CD14-positive monocyte (primary cell): ENCODE measurements at regions not wholly inside any gene's neighbourhood (a gene's known extent, or its start where the extent isn't known, plus 50 kb on each side); places are given as distances from the start of the nearest gene placed in this dataset.

Experiments used
- DNase-seq, 3 donors: peaks; one replicate each; pipeline ENCODE4 v3.0.0-alpha.2; 2011 to 2022
- H2AFZ ChIP-seq: 2 replicates; pipeline ENCODE4 v1.6.0; 2012; ENCODE audit warnings: mild to moderate bottlenecking, low read depth, low read length, inconsistent platforms; ENCODE audit not compliant: insufficient read depth, poor library complexity, severe bottlenecking
- H3K27ac ChIP-seq, 2 donors: 1 replicate in 1 of 2; 2 replicates in 1 of 2; pipeline ENCODE4 v1.5.1; 2012 to 2013; ENCODE audit warnings: low read length in 2 of 2, control low read depth in 1 of 2, inconsistent platforms in 1 of 2, low read depth in 1 of 2, mild to moderate bottlenecking in 1 of 2
- H3K27me3 ChIP-seq, 2 donors: one replicate each; pipeline versions ENCODE4 v1.6.0 to v1.6.1; 2011 to 2013; ENCODE audit warnings: low read length in 2 of 2; ENCODE audit not compliant: control insufficient read depth in 2 of 2, insufficient read depth in 2 of 2
- H3K36me3 ChIP-seq, 2 donors: replicated peaks in 1 of 2; 1 replicate in 1 of 2; 2 replicates in 1 of 2; pipeline versions ENCODE4 v1.5.1 to v1.6.1; 2012 to 2013; ENCODE audit warnings: low read length in 2 of 2, control low read depth in 1 of 2, inconsistent platforms in 1 of 2, mild to moderate bottlenecking in 1 of 2; ENCODE audit not compliant: insufficient read depth in 2 of 2, control insufficient read depth in 1 of 2
- H3K4me1 ChIP-seq, 2 donors: 1 replicate in 1 of 2; 2 replicates in 1 of 2; pipeline versions ENCODE4 v1.5.1 to v1.6.1; 2012 to 2013; ENCODE audit warnings: low read length in 2 of 2, control low read depth in 1 of 2, inconsistent platforms in 1 of 2, mild to moderate bottlenecking in 1 of 2, moderate library complexity in 1 of 2; ENCODE audit not compliant: insufficient read depth in 2 of 2, control insufficient read depth in 1 of 2
- H3K4me2 ChIP-seq: replicated peaks from 2 replicates; pipeline ENCODE3; 2012; ENCODE audit warnings: low read length, moderate library complexity, mild to moderate bottlenecking; ENCODE audit not compliant: poor library complexity, severe bottlenecking; ENCODE audit errors: extremely low read depth
- H3K4me3 ChIP-seq, 3 experiments: fragments of 200-600 bp in 1 of 3; sonication (generic) in 1 of 3; replicated peaks in 1 of 3; 1 replicate in 2 of 3; 2 replicates in 1 of 3; pipeline ENCODE4 v1.5.1; 2011 to 2013; ENCODE audit warnings: low read length in 3 of 3, mild to moderate bottlenecking in 3 of 3, control low read depth in 2 of 3, low read depth in 2 of 3, inconsistent platforms in 1 of 3, moderate library complexity in 1 of 3
- H3K79me2 ChIP-seq: 2 replicates; pipeline ENCODE4 v1.6.0; 2012; ENCODE audit warnings: mild to moderate bottlenecking, control low read depth, inconsistent platforms, low read length, moderate library complexity; ENCODE audit not compliant: insufficient read depth
- H3K9ac ChIP-seq: 2 replicates; pipeline ENCODE4 v1.6.0; 2017; ENCODE audit warnings: low read length, mild to moderate bottlenecking; ENCODE audit not compliant: insufficient read depth, poor library complexity, severe bottlenecking
- H3K9me3 ChIP-seq, 2 donors: replicated peaks in 1 of 2; 1 replicate in 1 of 2; 2 replicates in 1 of 2; pipeline versions ENCODE4 v1.5.1 to v1.6.1; 2012 to 2013; ENCODE audit warnings: low read length in 2 of 2, control low read depth in 1 of 2; ENCODE audit not compliant: control insufficient read depth in 1 of 2, insufficient read depth in 1 of 2
- H4K20me1 ChIP-seq: 2 replicates; pipeline ENCODE4 v1.6.0; 2012; ENCODE audit warnings: mild to moderate bottlenecking, low read length, control low read depth, moderate library complexity; ENCODE audit not compliant: insufficient read depth
- H3K27ac Mint-ChIP-seq, 7 donors: one replicate each; pipeline ENCODE4 v1.8.0; 2020; ENCODE audit warnings: mild to moderate bottlenecking in 7 of 7, mixed read lengths in 7 of 7, moderate library complexity in 6 of 7, inconsistent platforms in 2 of 7
- H3K27me3 Mint-ChIP-seq, 3 donors: one replicate each; pipeline ENCODE4 v1.8.0; 2021 to 2022; ENCODE audit warnings: low read depth in 3 of 3, mild to moderate bottlenecking in 3 of 3, mixed read lengths in 3 of 3, moderate library complexity in 3 of 3, inconsistent platforms in 1 of 3
- H3K36me3 Mint-ChIP-seq, 2 donors: one replicate each; pipeline ENCODE4 v1.8.0; 2020; ENCODE audit warnings: mixed read lengths in 2 of 2, inconsistent platforms in 1 of 2, mild to moderate bottlenecking in 1 of 2
- H3K4me1 Mint-ChIP-seq: one replicate; pipeline ENCODE4 v1.8.0; 2020; ENCODE audit warnings: mild to moderate bottlenecking, mixed read lengths
- H3K4me3 Mint-ChIP-seq, 2 donors: one replicate each; pipeline ENCODE4 v1.8.0; 2020; ENCODE audit warnings: mild to moderate bottlenecking in 2 of 2, mixed read lengths in 2 of 2, moderate library complexity in 1 of 2
- H3K9me3 Mint-ChIP-seq, 7 donors: one replicate each; pipeline ENCODE4 v1.8.0; 2020 to 2022; ENCODE audit warnings: mixed read lengths in 7 of 7, mild to moderate bottlenecking in 6 of 7, moderate library complexity in 6 of 7, inconsistent platforms in 2 of 7
- WGBS: methylation state at CpG from one replicate; pipeline ENCODE4 v1.1.5; 2013; ENCODE audit warnings: missing lambda C conversion rate; ENCODE audit not compliant: insufficient coverage; 5-methylcytosine and 5-hydroxymethylcytosine counted together
- intact Hi-C, 2 donors: fragments of 100-400 bp; cut with micrococcal nuclease; formaldehyde crosslinking; loops; one replicate each; pipeline versions ENCODE4 v1.15.0 to v1.15.1; 2023
- TF ChIP-seq, protein P1 (sequence below): fragments of 200-600 bp; IDR thresholded peaks from one replicate; pipeline ENCODE4 v1.8.0; 2022; ENCODE audit warnings: antibody characterized with exemption, mild to moderate bottlenecking

DNA sequence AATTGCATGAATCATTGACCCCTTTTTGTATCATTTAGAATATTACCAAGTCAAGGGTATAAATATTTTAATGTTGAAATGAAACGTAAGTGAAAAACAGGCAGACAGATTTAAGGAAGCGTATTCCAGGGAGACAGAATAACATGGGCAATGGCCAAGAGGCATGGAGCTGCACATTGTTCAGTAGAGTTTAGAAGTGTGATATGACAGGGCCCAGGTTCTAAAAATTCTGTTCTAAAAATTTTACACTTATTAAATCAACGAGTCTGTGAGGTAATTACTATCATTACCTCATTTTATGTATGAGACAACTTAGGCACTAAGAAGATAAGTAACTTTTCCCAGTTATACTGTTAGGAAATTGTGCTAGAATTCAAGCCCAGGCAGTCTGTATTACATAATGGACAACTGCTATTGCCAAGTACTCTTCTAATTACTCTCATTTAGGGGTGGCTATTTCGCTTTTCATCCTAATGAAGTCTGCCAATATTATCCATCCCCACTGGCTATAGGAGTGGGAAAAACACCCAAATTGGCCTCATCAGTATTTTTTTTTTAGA is 103.2 kb upstream of the NAV3 start:
- Mint-ChIP-seq H3K27me3 (no peaks in the 10 kb centered on the region), H3K4me3 (no peak overlapping the region), H3K4me1 (no peaks in the 10 kb centered on the region), H3K27ac (no peak overlapping the region), H3K9me3 (peaks cover 0 to 3% (median 0%) of the 10 kb centered on the region in 7 donors), H3K36me3 (no peaks in the 10 kb centered on the region)
- Histone ChIP-seq H3K9ac (no peak overlapping the region), H3K4me1 (no peaks in the 10 kb centered on the region), H2AFZ (no peak overlapping the region), H3K36me3 (no peaks in the 10 kb centered on the region), H4K20me1 (no peaks in the 10 kb centered on the region), H3K9me3 (no peaks in the 10 kb centered on the region), H3K4me3 (no peak overlapping the region), H3K4me2 (no peak overlapping the region), H3K79me2 (no peaks in the 10 kb centered on the region), H3K27me3 (no peaks in the 10 kb centered on the region), H3K27ac (no peak overlapping the region)
- TF ChIP-seq, protein P1, sequence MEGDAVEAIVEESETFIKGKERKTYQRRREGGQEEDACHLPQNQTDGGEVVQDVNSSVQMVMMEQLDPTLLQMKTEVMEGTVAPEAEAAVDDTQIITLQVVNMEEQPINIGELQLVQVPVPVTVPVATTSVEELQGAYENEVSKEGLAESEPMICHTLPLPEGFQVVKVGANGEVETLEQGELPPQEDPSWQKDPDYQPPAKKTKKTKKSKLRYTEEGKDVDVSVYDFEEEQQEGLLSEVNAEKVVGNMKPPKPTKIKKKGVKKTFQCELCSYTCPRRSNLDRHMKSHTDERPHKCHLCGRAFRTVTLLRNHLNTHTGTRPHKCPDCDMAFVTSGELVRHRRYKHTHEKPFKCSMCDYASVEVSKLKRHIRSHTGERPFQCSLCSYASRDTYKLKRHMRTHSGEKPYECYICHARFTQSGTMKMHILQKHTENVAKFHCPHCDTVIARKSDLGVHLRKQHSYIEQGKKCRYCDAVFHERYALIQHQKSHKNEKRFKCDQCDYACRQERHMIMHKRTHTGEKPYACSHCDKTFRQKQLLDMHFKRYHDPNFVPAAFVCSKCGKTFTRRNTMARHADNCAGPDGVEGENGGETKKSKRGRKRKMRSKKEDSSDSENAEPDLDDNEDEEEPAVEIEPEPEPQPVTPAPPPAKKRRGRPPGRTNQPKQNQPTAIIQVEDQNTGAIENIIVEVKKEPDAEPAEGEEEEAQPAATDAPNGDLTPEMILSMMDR: no peak
- intact Hi-C loops: no loop called here
- WGBS: no CpG with 5 or more reads among the region's 4 CpGs
- no peak for DNase-seq

DNA sequence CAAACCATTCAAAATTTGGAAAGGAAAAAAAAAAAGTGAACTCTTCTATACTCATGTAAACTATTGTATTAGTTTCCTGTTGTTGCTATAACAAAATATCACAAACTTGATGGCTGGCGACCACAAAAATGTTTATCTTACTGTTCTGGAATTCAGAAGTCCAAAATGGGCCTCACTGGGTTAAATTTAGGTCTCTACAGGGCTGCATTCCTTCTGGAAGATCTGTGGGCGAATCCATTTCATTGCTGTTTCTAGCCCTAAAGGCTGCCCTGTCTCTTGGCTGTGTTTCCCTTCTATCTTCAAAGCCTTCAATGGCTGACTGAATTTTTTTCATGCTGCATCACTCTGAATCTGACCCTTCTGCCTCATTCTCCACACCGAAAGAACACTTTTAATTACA is 105.1 kb upstream of the NAV3 start:
- no peaks in the 10 kb centered on the region for H3K36me3 ChIP-seq
- Mint-ChIP-seq H3K36me3 (no peaks in the 10 kb centered on the region), H3K27ac (no peak overlapping the region), H3K4me3 (no peak overlapping the region), H3K27me3 (no peaks in the 10 kb centered on the region), H3K4me1 (no peaks in the 10 kb centered on the region), H3K9me3 (peaks cover 0 to 3% (median 0%) of the 10 kb centered on the region in 7 donors)
- no peak overlapping the region for H3K4me3 ChIP-seq
- intact Hi-C loops: no loop called here
- no peaks in the 10 kb centered on the region for H3K9me3 ChIP-seq
- no peaks in the 10 kb centered on the region for H3K4me1 ChIP-seq
- no peak for DNase-seq
- H3K27ac ChIP-seq: no peak overlapping the region
- H2AFZ ChIP-seq: no peak overlapping the region
- TF ChIP-seq, protein P1: no peak
- H3K27me3 ChIP-seq: no peaks in the 10 kb centered on the region
- no peak overlapping the region for H3K4me2 ChIP-seq
- 75% methylated on average over 3 of the region's 3 CpGs for WGBS
- no peaks in the 10 kb centered on the region for H4K20me1 ChIP-seq
- no peaks in the 10 kb centered on the region for H3K79me2 ChIP-seq
- H3K9ac ChIP-seq: no peak overlapping the region
